ENCODE measurements at regions not wholly inside any gene's neighbourhood (a gene's known extent, or its start where the extent isn't known, plus 50 kb on each side); places are given as distances from the start of the nearest gene placed in this dataset.
"Not testable (repeated sequence)": the region's sequence is repeated elsewhere in the genome, so short reads cannot be mapped to it uniquely, and the experiment has no call there.

- no peak for DNase-seq (ENCODE audit: low read depth)
These were observed 1236.6 kb downstream of the GATA3 start for GRCh38 chr10:9291081-9291480.

- no peak for DNase-seq (ENCODE audit: low read depth)
These were observed 1239.7 kb downstream of the GATA3 start for GRCh38 chr10:9294132-9294663.

DNA sequence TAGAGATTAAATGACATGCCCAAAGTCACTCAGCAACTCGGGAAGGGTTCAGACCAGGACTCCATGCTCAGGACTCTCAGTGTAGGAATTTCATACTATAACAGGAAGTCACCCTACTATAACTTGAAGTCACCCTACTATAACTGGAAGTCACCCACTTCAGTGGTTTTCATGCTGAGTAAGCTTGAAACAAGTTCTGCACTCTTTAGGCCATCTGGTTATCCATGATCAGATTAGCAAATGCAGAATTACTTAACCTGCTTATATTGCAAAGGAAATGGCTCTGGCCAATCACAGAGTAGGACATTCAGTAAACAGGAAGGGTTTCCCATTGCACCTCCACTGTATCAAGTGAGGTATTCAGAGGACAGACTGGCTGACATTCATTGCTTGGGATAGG is 1240.4 kb downstream of the GATA3 start:
- DNase-seq (ENCODE audit: low read depth) = no peak

DNA sequence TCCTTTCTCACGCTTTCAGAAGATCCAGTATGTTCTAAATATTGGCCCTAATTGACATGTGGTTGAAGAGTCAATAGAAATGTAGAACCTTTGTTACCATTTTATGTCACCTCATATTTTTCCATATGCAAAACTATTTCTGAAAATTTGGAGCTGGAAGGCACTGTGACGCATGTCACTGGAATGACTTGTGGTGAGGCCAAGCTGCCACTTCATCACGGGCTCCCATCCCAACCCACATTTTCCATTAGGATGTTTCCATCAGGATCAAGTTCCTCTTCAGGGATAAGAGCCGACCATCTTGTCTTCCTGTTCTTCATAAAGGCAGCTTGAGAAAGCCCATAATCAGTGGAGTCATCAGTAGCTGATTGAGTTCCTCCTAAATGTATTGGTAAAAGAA is 1241.7 kb downstream of the GATA3 start:
- DNase-seq (ENCODE audit: low read depth) = no peak

GRCh38 chr10:9297580-9297979 is 1243.1 kb downstream of the GATA3 start:
- no peak for DNase-seq (ENCODE audit: low read depth)

- no peak for DNase-seq (ENCODE audit: low read depth)
These were observed 1245.5 kb downstream of the GATA3 start for GRCh38 chr10:9299966-9300365.

DNA sequence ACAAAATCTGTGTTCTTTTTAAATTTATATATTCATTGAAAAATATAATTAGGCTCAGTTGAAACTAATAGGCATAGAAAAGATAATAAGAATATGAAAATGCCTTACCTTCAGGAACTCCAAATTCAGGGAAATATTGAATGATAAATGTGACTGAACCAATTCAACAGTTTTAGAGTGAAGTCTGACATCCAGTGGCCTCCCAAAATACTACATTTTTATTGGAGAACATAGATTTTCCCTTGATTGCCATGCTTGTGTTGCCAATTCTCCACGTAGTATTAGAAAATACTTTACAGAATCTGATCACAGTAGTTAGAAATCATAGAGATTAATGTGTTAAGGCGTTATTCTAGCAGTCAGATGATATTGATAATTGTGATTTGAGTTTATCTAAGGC is 1246.7 kb downstream of the GATA3 start:
- no peak for DNase-seq (ENCODE audit: low read depth)

DNA sequence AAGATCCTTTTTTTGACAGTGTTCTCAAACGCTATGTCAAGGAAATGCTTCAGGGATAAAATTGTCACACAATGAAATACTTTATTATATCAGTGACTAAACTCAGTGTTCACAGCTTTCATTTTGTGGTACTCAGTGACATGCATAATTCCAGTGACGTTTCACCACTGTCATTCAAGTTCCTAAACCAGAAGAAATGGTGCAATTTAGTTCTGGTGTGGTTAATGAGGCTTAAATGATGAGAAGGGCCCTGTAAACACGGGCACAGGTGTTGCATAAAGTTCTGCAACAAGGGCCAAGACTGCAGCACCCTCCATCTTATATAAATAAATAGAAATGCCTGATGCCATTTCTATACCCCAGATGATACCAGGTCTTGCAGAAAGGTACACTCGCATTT is 1247.1 kb downstream of the GATA3 start:
- DNase-seq (ENCODE audit: low read depth) = no peak

DNA sequence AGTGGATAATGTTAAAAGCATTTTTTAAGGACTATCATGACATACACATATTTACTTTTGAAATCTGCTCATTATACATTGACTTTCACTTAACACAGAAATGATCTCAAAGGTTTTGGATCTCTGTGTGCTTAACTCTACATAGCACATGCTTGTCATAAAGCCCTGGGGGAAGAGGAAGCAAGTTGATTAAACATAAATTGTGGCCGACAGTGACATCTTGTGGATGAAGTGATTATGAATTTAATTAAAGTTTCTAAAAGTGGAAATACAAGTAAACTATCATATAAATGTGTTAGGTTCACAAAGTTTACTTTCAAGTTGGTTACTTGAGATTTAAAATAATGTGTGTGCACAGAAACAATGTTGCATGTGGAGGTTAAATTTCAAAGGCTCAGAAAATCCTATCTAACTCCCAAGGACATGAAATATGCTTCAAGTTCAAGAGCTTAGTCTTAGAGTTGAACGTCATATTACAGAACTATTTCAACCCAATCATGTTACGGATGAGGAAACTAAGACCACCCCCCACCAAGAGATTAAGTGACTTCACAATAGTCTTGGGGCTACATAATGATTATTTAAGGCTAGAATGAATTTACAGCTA is 1247.8 kb downstream of the GATA3 start:
- DNase-seq (ENCODE audit: low read depth) = no peak

- DNase-seq (ENCODE audit: low read depth) = no peak
These were observed 1250.6 kb downstream of the GATA3 start for GRCh38 chr10:9305018-9305655.

DNA sequence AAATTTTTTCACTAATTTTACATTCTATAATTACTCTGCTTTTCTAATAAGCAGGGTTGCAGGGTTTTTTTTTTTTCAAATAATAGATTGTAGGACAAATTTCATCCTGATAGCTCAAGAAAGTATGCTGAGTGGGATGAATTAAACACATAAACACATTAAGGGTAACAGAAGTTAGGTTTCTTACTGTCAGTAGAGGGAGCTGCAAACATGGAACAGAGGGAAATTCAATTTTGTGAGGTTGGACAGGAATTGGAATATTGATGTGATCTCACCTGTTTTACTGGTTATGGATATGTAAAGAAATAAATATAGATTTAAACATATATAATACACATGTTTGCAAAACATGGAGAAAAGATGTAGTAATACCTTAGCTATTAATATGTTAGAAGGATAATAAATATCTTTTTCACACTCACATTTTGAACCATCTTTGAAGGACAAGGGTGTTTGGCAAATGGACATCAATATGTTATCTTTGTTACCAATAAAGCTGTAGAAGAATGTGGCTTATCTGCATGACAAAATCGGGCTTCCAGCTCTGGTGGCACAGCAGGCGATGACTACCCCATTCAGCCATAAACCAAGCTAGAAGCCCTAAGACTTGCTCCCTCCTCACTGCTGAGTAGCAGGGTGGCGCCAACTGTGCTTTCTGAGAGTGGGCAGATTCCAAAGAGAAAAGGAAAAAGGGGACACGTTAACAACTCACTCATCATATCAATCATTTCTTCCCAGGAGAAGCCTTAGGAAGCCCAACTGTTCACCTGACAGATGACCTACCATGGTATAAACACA is 1257.4 kb downstream of the GATA3 start:
- no peak for DNase-seq (ENCODE audit: low read depth)

DNA sequence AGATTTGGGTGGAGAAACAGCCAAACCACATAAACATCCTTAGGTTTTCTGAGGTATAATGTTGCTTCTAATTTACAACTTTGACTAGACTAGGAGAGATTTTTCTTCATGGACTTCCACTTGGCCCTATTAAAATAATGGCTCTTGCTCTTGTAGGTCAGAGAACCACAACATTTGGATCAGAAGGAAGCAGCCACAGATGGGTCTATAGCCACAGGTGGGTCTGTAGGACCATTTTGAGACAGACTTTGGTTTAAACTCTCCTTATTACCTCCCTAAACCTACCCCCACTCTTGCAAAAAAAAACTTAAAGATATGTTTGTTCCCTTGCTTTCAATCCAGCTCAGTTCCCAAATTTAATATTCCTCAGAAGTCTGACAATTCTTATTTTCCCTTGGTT is 1260.8 kb downstream of the GATA3 start:
- DNase-seq (ENCODE audit: low read depth) = no peak

DNA sequence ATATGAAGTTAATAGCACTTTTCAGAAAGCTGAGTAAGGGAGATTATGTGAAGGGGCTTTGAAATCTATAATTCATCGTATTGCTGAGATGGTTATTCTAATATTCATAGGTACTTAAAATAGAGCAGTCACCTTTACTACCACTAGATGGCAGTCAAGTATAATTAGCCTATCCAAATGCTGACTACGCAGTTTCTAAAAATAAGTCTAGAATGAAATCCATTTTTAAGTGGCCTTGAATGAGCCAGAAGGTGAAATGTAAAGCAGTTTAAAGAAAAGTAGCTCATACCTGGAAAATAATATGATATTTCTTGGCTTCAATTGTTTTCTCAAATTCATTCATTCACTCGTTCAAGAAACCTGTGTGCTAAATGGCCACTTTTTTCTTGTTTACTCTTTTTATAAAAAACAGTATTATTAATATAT is 1277.1 kb downstream of the GATA3 start:
- no peak for DNase-seq (ENCODE audit: low read depth)

DNA sequence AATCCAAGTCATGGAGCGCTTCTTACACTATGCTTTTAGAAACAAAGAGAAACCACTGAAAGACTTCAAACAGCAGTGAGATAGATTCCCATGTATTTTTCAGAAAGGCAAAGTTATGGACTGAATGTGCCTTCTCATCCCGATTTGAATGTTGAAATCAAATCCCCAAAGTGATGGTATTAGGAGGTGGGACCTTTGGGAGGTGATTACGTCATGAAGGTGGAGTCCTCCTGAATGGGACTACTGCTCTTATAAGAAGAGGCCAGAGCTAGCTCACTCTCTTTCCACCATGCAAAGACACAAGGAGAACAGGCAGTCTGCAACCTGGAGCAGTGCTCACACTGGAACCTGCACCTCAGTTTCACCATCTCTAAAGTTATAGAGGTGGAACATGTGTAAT is 1279.8 kb downstream of the GATA3 start:
- DNase-seq (ENCODE audit: low read depth) = no peak

- no peak for DNase-seq (ENCODE audit: low read depth)
These were observed 1285.2 kb downstream of the GATA3 start for GRCh38 chr10:9339716-9340115.

- no peak for DNase-seq (ENCODE audit: low read depth)
These were observed 1288.5 kb downstream of the GATA3 start for GRCh38 chr10:9342885-9343570.

DNA sequence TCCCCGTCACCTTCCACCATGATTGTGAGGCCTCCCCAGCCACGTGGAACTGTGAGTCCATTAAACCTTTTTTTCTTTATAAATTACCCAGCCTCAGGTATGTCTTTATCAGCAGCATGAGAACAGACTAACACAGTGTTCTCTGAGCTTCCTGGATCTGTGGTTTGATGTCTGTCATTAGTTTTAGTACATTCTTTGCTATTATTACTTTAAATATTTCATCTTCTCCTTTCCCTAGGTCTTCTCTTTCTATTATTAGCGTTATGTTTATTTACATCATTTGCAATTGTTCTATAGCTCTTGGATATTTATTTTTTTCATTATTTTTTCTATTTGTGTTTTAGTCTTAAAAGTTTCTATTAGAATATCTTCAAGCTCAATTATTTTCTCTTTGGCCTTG is 1293.4 kb downstream of the GATA3 start:
- DNase-seq (ENCODE audit: low read depth) = not testable (repeated sequence)

DNA sequence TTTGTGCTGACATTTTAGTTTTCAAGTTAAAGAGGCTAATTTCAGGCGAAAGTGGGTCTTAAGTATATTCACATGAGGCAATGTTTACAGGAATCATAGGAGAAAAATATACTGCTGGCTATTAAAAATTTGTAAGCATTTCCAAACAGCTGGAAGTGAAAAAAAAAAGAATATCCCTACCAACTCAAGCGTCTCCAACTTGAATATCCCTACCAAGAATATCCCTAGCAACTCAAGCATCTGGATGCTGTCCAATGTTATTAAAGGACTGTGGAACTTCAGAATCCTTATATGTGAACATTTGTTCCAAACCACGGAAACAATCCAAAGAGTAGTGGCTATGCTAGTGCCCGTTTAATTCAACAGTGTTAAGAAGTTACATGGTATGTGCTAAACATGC is 1303.0 kb downstream of the GATA3 start:
- DNase-seq (ENCODE audit: low read depth) = no peak

- no peak for DNase-seq (ENCODE audit: low read depth)
These were observed 1308.2 kb downstream of the GATA3 start for GRCh38 chr10:9362721-9363120.

GRCh38 chr10:9379183-9379582 is 1324.7 kb downstream of the GATA3 start:
- no peak for DNase-seq (ENCODE audit: low read depth)

GRCh38 chr10:9381733-9382532 is 1327.4 kb downstream of the GATA3 start:
- no peak for DNase-seq (ENCODE audit: low read depth)

DNA sequence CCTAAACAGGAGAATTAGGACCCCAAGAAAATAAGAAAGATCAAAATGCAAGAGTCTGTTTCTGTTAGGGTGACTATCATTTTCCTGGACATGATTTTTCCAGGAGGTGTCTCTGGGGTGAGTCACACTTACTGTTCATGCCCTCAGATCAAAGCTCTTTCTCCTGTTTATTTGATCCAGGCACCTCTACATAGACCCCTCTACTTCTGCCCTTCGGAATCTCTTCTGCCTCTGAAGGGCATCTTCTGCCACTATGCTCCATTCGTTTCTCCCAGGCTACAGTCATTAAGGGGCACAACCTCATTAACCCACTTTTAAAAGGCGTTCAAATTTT is 1328.0 kb downstream of the GATA3 start:
- no peak for DNase-seq (ENCODE audit: low read depth)
